SK-N-MC (cell line): ENCODE measurements at regions not wholly inside any gene's neighbourhood (a gene's known extent, or its start where the extent isn't known, plus 50 kb on each side); places are given as distances from the start of the nearest gene placed in this dataset.

Source experiments
- EZH2 ChIP-seq: fragments of 200-600 bp; sonication (generic); IDR thresholded peaks from one replicate; pipeline ENCODE4 v1.6.1; 2017; ENCODE audit warnings: antibody characterized with exemption
- POLR2AphosphoS5 ChIP-seq: IDR thresholded peaks from 2 replicates; pipeline ENCODE4 v1.6.1; 2012; ENCODE audit warnings: mild to moderate bottlenecking, low read depth, low read length, borderline replicate concordance

DNA sequence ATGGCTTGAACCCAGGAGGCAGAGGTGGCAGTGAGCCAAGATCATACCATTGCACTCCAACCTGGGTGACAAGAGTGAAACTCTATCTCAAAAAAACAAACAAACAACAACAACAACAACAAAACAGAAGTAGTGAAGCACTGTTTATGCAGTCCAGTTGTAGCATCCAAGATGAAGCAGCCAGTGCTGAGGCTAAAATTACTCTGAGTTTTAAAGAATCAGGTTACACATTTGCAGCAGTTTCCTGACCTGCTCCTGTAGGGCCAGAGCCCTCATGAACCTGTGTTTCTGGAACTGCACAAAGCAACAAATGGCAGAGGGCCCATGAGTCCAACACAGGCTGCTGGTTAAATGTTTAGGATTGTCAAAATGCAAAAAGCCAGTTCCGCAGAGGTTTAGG is 499.5 kb upstream of the PSMD7 start:
- no peak for TF ChIP-seq POLR2AphosphoS5
- no peak for TF ChIP-seq EZH2
